Gastroesophageal sphincter (tissue), 3 donors: ENCODE measurements at regions not wholly inside any gene's neighbourhood (a gene's known extent, or its start where the extent isn't known, plus 50 kb on each side); places are given as distances from the start of the nearest gene placed in this dataset.

Source experiments
- POLR2A ChIP-seq, 2 donors: fragments of 450-650 bp; IDR thresholded peaks; one replicate each; pipeline ENCODE4 v1.6.1; 2017; ENCODE audit warnings: antibody characterized with exemption in 2 of 2, mild to moderate bottlenecking in 2 of 2, moderate library complexity in 1 of 2
- TF ChIP-seq, protein P1 (sequence below), 4 experiments: fragments of 200-600 bp in 2 of 4; fragments of 450-650 bp in 2 of 4; sonication (generic) in 1 of 4; IDR thresholded peaks; one replicate each; pipeline ENCODE4 v1.5.1; 2017 to 2019; ENCODE audit warnings: antibody characterized with exemption in 4 of 4, mild to moderate bottlenecking in 2 of 4, moderate library complexity in 2 of 4

- TF ChIP-seq, protein P1, sequence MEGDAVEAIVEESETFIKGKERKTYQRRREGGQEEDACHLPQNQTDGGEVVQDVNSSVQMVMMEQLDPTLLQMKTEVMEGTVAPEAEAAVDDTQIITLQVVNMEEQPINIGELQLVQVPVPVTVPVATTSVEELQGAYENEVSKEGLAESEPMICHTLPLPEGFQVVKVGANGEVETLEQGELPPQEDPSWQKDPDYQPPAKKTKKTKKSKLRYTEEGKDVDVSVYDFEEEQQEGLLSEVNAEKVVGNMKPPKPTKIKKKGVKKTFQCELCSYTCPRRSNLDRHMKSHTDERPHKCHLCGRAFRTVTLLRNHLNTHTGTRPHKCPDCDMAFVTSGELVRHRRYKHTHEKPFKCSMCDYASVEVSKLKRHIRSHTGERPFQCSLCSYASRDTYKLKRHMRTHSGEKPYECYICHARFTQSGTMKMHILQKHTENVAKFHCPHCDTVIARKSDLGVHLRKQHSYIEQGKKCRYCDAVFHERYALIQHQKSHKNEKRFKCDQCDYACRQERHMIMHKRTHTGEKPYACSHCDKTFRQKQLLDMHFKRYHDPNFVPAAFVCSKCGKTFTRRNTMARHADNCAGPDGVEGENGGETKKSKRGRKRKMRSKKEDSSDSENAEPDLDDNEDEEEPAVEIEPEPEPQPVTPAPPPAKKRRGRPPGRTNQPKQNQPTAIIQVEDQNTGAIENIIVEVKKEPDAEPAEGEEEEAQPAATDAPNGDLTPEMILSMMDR (IDR thresholded peaks at IDR 0.05): no peak
- no peak for TF ChIP-seq POLR2A (IDR thresholded peaks at IDR 0.05)
Measured at GRCh38 chrX:117543885-117544284, 572.7 kb downstream of the KLHL13 start.
